ENCODE measurements at regions not wholly inside any gene's neighbourhood (a gene's known extent, or its start where the extent isn't known, plus 50 kb on each side); places are given as distances from the start of the nearest gene placed in this dataset.

DNA sequence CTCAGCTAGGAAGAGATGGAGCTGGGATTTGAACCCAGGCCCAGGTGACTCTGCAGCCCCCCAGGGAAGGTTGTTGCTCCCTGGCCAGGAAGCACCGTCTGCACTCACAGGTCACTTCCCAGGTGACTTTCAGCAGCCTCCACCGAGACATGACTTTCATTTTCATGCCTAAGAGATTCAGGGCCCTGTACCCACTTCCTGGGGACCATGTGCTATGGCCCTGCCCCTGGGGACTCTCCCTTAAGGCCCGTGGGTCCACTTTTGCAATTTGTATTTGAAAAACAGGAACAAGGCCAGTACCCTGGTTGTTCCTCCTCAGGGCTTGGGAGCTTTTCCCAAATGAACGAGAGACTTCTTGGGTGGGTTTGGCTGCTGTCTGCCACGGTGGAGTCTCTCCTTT is 191.0 kb downstream of the IRF8 start:
- no peaks in the 10 kb centered on the region for H3K9me2 ChIP-seq (ENCODE audit: insufficient read depth)
- H3K36me3 ChIP-seq (ENCODE audit: low read depth) = no peaks in the 10 kb centered on the region
- TF ChIP-seq, protein P1, sequence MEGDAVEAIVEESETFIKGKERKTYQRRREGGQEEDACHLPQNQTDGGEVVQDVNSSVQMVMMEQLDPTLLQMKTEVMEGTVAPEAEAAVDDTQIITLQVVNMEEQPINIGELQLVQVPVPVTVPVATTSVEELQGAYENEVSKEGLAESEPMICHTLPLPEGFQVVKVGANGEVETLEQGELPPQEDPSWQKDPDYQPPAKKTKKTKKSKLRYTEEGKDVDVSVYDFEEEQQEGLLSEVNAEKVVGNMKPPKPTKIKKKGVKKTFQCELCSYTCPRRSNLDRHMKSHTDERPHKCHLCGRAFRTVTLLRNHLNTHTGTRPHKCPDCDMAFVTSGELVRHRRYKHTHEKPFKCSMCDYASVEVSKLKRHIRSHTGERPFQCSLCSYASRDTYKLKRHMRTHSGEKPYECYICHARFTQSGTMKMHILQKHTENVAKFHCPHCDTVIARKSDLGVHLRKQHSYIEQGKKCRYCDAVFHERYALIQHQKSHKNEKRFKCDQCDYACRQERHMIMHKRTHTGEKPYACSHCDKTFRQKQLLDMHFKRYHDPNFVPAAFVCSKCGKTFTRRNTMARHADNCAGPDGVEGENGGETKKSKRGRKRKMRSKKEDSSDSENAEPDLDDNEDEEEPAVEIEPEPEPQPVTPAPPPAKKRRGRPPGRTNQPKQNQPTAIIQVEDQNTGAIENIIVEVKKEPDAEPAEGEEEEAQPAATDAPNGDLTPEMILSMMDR (conservative IDR thresholded peaks at IDR 0.05) = no peak
- no peak for TF ChIP-seq EZH2 (IDR thresholded peaks at IDR 0.05; ENCODE audit: low read depth)
- H3K27ac ChIP-seq = no peak overlapping the region
- no TSS peak for BruUV-seq (replicated peaks)
- H3K4me3 ChIP-seq = no peak overlapping the region
- no peaks in the 10 kb centered on the region for H3F3A ChIP-seq (ENCODE audit: insufficient read depth, low read depth)
- ChIA-PET CTCF (no interaction called here), POLR2A (ENCODE audit: unreplicated experiment) (no interaction called here)
- intact Hi-C loops (cut with micrococcal nuclease; ENCODE audit: unreplicated experiment) = no loop called here
- no peaks in the 10 kb centered on the region for H3K79me2 ChIP-seq (ENCODE audit: low read depth)
- H4K20me1 ChIP-seq (ENCODE audit: insufficient read depth) = no peaks in the 10 kb centered on the region; the same call in 1 of the 2 replicates
- DNase-seq = no peak
- no peaks in the 10 kb centered on the region for H3K4me1 ChIP-seq (replicated peaks; ENCODE audit: insufficient read depth)
- H3K27me3 ChIP-seq (ENCODE audit: insufficient read depth, low read depth) = peaks cover 94% of the 10 kb centered on the region
- H3K9me3 ChIP-seq (ENCODE audit: insufficient read depth, low read depth) = no peaks in the 10 kb centered on the region
- no peak overlapping the region for H3K4me2 ChIP-seq
- H2AFZ ChIP-seq = no peak overlapping the region

- Histone ChIP-seq H3K36me3 (ENCODE audit: low read depth) (no peaks in the 10 kb centered on the region), H3F3A (ENCODE audit: insufficient read depth, low read depth) (no peaks in the 10 kb centered on the region), H2AFZ (no peak overlapping the region), H3K4me1 (replicated peaks; ENCODE audit: insufficient read depth) (no peaks in the 10 kb centered on the region), H3K79me2 (ENCODE audit: low read depth) (no peaks in the 10 kb centered on the region), H4K20me1 (ENCODE audit: insufficient read depth) (no peaks in the 10 kb centered on the region; the same call in 1 of the 2 replicates), H3K9me2 (ENCODE audit: insufficient read depth) (no peaks in the 10 kb centered on the region), H3K9me3 (ENCODE audit: insufficient read depth, low read depth) (no peaks in the 10 kb centered on the region), H3K4me3 (no peak overlapping the region), H3K27me3 (ENCODE audit: insufficient read depth, low read depth) (peaks cover 92% of the 10 kb centered on the region), H3K27ac (no peak overlapping the region), H3K4me2 (no peak overlapping the region)
- DNase-seq = no peak
- TF ChIP-seq EZH2 (IDR thresholded peaks at IDR 0.05; ENCODE audit: low read depth) = no peak
- TF ChIP-seq, protein P1 (conservative IDR thresholded peaks at IDR 0.05) = no peak
- intact Hi-C loops (cut with micrococcal nuclease; ENCODE audit: unreplicated experiment) = no loop called here
- POLR2A ChIA-PET (ENCODE audit: unreplicated experiment) = no interaction called here
- no TSS peak for BruUV-seq (replicated peaks)
- CTCF ChIA-PET = no interaction called here
These were observed 191.7 kb downstream of the IRF8 start for GRCh38 chr16:86090461-86091170.

GRCh38 chr16:86091976-86092375 is 193.0 kb downstream of the IRF8 start:
- Histone ChIP-seq H3K4me2 (no peak overlapping the region), H3K36me3 (ENCODE audit: low read depth) (no peaks in the 10 kb centered on the region), H4K20me1 (ENCODE audit: insufficient read depth) (no peaks in the 10 kb centered on the region), H3F3A (ENCODE audit: insufficient read depth, low read depth) (no peaks in the 10 kb centered on the region), H3K79me2 (ENCODE audit: low read depth) (no peaks in the 10 kb centered on the region), H3K27me3 (ENCODE audit: insufficient read depth, low read depth) (peaks cover 88% of the 10 kb centered on the region), H3K9me2 (ENCODE audit: insufficient read depth) (no peaks in the 10 kb centered on the region), H2AFZ (no peak overlapping the region), H3K9me3 (ENCODE audit: insufficient read depth, low read depth) (no peaks in the 10 kb centered on the region), H3K27ac (no peak overlapping the region), H3K4me3 (no peak overlapping the region), H3K4me1 (replicated peaks; ENCODE audit: insufficient read depth) (no peaks in the 10 kb centered on the region)
- TF ChIP-seq, protein P1 (conservative IDR thresholded peaks at IDR 0.05) = no peak
- no peak for TF ChIP-seq EZH2 (IDR thresholded peaks at IDR 0.05; ENCODE audit: low read depth)
- ChIA-PET POLR2A (ENCODE audit: unreplicated experiment) (no interaction called here), CTCF (no interaction called here)
- no peak for DNase-seq
- intact Hi-C loops (cut with micrococcal nuclease; ENCODE audit: unreplicated experiment) = no loop called here
- BruUV-seq (replicated peaks) = no TSS peak

All from PC-9 (cell line).